ENCODE measurements at regions not wholly inside any gene's neighbourhood (a gene's known extent, or its start where the extent isn't known, plus 50 kb on each side); places are given as distances from the start of the nearest gene placed in this dataset.

DNA sequence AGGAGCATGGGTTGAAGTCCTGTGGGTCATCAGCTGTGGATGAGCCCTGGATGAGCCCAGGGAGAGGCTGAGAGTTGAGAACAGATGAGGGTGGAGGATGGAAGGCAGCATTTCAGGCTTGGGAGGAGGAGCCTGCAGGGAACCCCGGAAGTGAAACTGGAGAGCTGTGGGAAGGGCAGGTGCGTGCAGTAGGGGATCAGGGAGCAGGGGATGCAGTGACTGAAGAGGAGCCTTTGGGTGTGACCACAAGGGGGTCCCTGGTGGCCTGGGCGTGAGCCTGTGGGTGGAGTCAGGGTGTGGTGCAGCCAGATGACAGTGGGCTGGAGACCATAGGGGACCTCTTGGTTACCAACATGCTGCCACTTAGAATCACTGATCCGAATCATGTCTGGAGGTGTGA, 115.5 kb downstream of the PAPOLA start:
- DNase-seq (ENCODE audit: low spot score): no peak
- no peak for TF ChIP-seq CTCF (IDR thresholded peaks at IDR 0.05; ENCODE audit: extremely low read depth, missing control alignments)

- TF ChIP-seq CTCF (IDR thresholded peaks at IDR 0.05; ENCODE audit: extremely low read depth, missing control alignments): no peak
- DNase-seq (ENCODE audit: low spot score): no peak
These were observed 120.7 kb downstream of the PAPOLA start for GRCh38 chr14:96622926-96623325.

DNA sequence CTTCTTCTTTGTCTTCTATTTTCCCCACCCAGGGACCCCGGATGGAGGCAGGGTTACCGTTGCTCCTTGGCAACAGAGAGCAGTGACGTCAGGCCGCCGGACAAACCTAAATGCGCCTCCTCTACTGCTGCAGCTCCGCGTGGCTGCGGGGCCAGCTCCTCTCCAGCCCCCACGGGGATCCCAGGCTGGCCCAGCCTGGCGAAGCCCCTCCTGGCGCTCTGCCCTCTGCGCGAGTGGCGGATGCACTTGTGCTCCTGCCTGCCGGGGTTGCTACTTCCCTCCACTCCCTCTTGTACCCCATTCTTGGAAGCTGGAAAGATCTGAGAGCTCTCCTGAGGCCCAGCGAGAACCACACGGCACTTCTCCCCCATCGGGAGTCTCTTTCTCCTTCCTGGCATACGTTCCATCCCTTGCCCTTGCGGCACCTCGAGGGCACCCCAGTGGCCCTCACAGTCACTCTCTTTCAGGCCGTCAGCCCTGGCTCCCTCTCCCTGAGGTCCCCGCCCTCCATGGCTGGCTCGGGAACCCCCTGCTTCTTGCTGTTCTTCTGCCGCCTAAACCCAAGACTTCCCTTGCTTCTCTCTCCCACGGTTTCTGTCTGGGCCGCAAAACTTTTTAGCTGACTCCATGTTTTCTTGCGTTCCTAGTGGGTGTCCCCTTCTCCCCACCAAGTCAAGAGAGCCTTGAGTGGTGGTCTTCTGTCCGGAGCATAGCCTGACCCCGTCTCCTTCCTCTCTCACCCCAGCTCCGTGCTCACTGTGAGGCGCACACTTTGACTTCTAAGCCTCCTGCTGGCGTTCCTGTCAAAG, 121.7 kb downstream of the PAPOLA start:
- DNase-seq (ENCODE audit: low spot score): no peak

GRCh38 chr14:96624661-96625425, 122.7 kb downstream of the PAPOLA start:
- no peak for DNase-seq (ENCODE audit: low spot score)
- TF ChIP-seq CTCF (IDR thresholded peaks at IDR 0.05; ENCODE audit: extremely low read depth, missing control alignments): no peak

More for the DNA sequence above, 121.7 kb downstream of the PAPOLA start:
- TF ChIP-seq CTCF (IDR thresholded peaks at IDR 0.05; ENCODE audit: extremely low read depth, missing control alignments): no peak

- DNase-seq (ENCODE audit: low spot score): no peak
- no peak for TF ChIP-seq CTCF (IDR thresholded peaks at IDR 0.05; ENCODE audit: extremely low read depth, missing control alignments)
These were observed 123.3 kb downstream of the PAPOLA start for GRCh38 chr14:96625426-96625985.

DNA sequence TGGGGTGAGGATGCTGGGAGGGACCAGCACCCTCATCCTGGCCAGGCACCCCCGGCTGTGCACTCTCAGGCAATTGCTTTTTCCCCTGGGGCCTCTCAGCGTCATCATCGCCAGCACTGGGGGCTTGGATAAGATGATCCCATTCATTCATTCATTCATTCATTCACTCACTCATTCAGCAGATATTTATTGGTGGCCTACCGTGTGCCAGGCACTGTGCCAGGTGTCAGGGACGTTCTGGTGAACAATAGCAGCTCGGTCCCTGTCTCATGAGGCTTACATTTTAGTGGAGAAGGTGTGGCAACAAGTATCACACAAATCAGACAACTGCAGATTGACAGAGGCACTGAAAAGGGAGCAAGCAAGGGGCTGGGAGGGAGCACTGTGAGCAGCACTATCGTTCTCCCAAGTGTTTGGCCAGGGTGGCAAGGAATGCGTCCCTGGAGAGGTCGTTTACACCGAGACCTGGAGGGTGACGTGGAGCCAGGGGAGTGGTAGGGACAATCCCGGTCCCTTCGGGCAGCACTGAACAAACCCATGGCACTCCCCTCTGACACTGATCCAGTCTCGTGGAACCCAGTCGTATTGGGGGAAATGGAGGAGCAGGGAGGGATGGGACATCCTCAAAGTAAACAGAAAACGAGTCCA, 124.1 kb downstream of the PAPOLA start:
- no peak for DNase-seq (ENCODE audit: low spot score)
- no peak for TF ChIP-seq CTCF (IDR thresholded peaks at IDR 0.05; ENCODE audit: extremely low read depth, missing control alignments)

Measured in GM20000 (cell line).